Liver (tissue), 8 donors: ENCODE measurements at regions not wholly inside any gene's neighbourhood (a gene's known extent, or its start where the extent isn't known, plus 50 kb on each side); places are given as distances from the start of the nearest gene placed in this dataset.

Experiments
- DNase-seq: peaks from one replicate; pipeline ENCODE4 v3.0.0-alpha.2; 2017; ENCODE audit warnings: low spot score
- H3K27ac ChIP-seq, 2 donors: one replicate each; pipeline ENCODE4 v1.7.0; 2013; ENCODE audit warnings: inconsistent platforms in 2 of 2, low read length in 2 of 2, control low read depth in 1 of 2, low read depth in 1 of 2, mild to moderate bottlenecking in 1 of 2
- H3K27me3 ChIP-seq, 4 donors: one replicate each; pipeline versions ENCODE4 v1.6.1 to v1.7.0; 2013; ENCODE audit warnings: low read length in 3 of 4, inconsistent platforms in 1 of 4, mild to moderate bottlenecking in 1 of 4, moderate library complexity in 1 of 4; ENCODE audit not compliant: control insufficient read depth in 4 of 4, insufficient read depth in 4 of 4
- H3K36me3 ChIP-seq, 4 donors: one replicate each; pipeline versions ENCODE4 v1.6.1 to v1.7.0; 2013; ENCODE audit warnings: low read length in 3 of 4, mild to moderate bottlenecking in 3 of 4, low read depth in 1 of 4, moderate library complexity in 1 of 4; ENCODE audit not compliant: control insufficient read depth in 4 of 4, insufficient read depth in 3 of 4
- H3K4me1 ChIP-seq, 4 donors: one replicate each; pipeline versions ENCODE4 v1.6.1 to v1.7.0; 2013; ENCODE audit warnings: low read length in 3 of 4, mild to moderate bottlenecking in 3 of 4, moderate library complexity in 1 of 4; ENCODE audit not compliant: control insufficient read depth in 4 of 4, insufficient read depth in 4 of 4
- H3K4me3 ChIP-seq, 3 donors: one replicate each; pipeline versions ENCODE4 v1.6.1 to v1.7.0; 2013; ENCODE audit warnings: low read length in 3 of 3, control low read depth in 1 of 3, low read depth in 1 of 3, mild to moderate bottlenecking in 1 of 3
- H3K9ac ChIP-seq, 2 donors: one replicate each; pipeline ENCODE4 v1.7.0; 2013; ENCODE audit warnings: low read length in 2 of 2, mild to moderate bottlenecking in 2 of 2, moderate library complexity in 2 of 2, control low read depth in 1 of 2, low read depth in 1 of 2
- H3K9me3 ChIP-seq, 4 donors: one replicate each; pipeline versions ENCODE4 v1.6.1 to v1.7.0; 2013; ENCODE audit warnings: low read length in 3 of 4; ENCODE audit not compliant: control insufficient read depth in 4 of 4
- EGR1 ChIP-seq, 2 donors: IDR thresholded peaks; 2 replicates each; pipeline ENCODE4 v1.6.1; 2016 to 2018; ENCODE audit warnings: antibody characterized with exemption in 2 of 2, low read depth in 2 of 2
- FOXA1 ChIP-seq: IDR thresholded peaks from 2 replicates; pipeline ENCODE4 v1.6.1; 2016; ENCODE audit warnings: antibody characterized with exemption
- FOXA2 ChIP-seq: IDR thresholded peaks from 2 replicates; pipeline ENCODE4 v1.6.1; 2016; ENCODE audit warnings: antibody characterized with exemption
- GABPA ChIP-seq, 2 donors: IDR thresholded peaks in 1 of 2; conservative IDR thresholded peaks in 1 of 2; 2 replicates each; pipeline ENCODE4 v1.6.1; 2016; ENCODE audit warnings: antibody characterized with exemption in 2 of 2, mild to moderate bottlenecking in 1 of 2, moderate library complexity in 1 of 2
- HNF4A ChIP-seq, 2 donors: conservative IDR thresholded peaks; 2 replicates each; pipeline ENCODE4 v1.6.1; 2016; ENCODE audit warnings: antibody characterized with exemption in 2 of 2, mild to moderate bottlenecking in 2 of 2
- JUND ChIP-seq, 2 donors: IDR thresholded peaks; 2 replicates each; pipeline ENCODE4 v1.6.1; 2016; ENCODE audit warnings: antibody characterized with exemption in 2 of 2
- NR2F2 ChIP-seq: IDR thresholded peaks from 2 replicates; pipeline ENCODE4 v1.6.1; 2016; ENCODE audit warnings: antibody characterized with exemption
- RAD21 ChIP-seq, 2 donors: IDR thresholded peaks; 2 replicates each; pipeline ENCODE4 v1.6.1; 2016; ENCODE audit warnings: antibody characterized with exemption in 2 of 2, mild to moderate bottlenecking in 2 of 2
- SP1 ChIP-seq: IDR thresholded peaks from 2 replicates; pipeline ENCODE4 v1.6.1; 2018; ENCODE audit warnings: antibody characterized with exemption, mild to moderate bottlenecking
- TAF1 ChIP-seq: conservative IDR thresholded peaks from 2 replicates; pipeline ENCODE4 v1.6.1; 2016; ENCODE audit warnings: antibody characterized with exemption, mild to moderate bottlenecking
- YY1 ChIP-seq: IDR thresholded peaks from 2 replicates; pipeline ENCODE4 v1.6.1; 2016; ENCODE audit warnings: antibody characterized with exemption, mild to moderate bottlenecking
- WGBS: extraction: QIAGEN DNeasy Blood & Tissue Kit; methylation state at CpG from one replicate; pipeline ENCODE4 v1.1.7; 2013; 5-methylcytosine and 5-hydroxymethylcytosine counted together
- TF ChIP-seq, protein P1 (sequence below): IDR thresholded peaks from 2 replicates; pipeline ENCODE4 v1.6.1; 2016; ENCODE audit warnings: antibody characterized with exemption
- TF ChIP-seq, protein P2 (sequence below): fragments of 150-350 bp; IDR thresholded peaks from 2 replicates; pipeline ENCODE4 v1.5.1; 2017; ENCODE audit warnings: improper control_type of control experiment, low read depth, low read length; ENCODE audit not compliant: missing input control
- donor health status: healthy.
- donor health status: healthy.
- donor health status: healthy.
- donor health status: healthy.
- donor health status: healthy.

DNA sequence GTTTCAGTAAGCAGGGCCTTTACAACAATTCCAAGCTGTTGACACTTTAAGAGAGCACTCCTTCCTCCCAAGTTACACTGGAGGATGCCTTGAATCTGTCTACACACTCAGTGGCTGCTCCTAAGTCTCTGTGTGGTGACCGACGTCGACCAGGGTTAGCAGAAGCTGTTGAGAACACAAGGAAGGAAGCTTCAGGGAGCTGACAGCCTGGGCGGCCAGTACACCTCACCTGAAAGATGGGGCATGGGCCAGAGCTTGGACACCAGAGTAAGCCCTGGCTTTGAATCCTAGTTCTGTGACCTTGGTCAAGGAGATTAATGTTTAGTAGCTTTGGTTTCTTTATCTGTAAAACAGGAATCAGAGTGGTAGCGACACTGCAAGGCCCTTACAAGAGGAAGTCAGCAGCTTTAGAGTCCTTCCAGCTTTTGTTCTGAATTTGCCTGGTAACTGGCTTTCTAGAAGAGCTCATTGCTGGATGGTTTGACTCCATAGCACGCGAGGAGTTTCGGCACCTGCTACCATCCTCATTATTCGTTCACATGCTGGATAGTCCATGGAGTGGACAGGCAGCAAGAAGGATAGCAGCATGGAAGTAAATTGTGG, 214.2 kb downstream of the FGF9 start:
- Histone ChIP-seq H3K9ac (no peak overlapping the region), H3K27me3 (no peaks in the 10 kb centered on the region), H3K4me3 (no peak overlapping the region), H3K9me3 (no peaks in the 10 kb centered on the region), H3K4me1 (no peaks in the 10 kb centered on the region), H3K27ac (no peak overlapping the region), H3K36me3 (no peaks in the 10 kb centered on the region)
- DNase-seq, result no peak
- 67% methylated on average over 9 of the region's 9 CpGs for WGBS
- TF ChIP-seq, protein P1, sequence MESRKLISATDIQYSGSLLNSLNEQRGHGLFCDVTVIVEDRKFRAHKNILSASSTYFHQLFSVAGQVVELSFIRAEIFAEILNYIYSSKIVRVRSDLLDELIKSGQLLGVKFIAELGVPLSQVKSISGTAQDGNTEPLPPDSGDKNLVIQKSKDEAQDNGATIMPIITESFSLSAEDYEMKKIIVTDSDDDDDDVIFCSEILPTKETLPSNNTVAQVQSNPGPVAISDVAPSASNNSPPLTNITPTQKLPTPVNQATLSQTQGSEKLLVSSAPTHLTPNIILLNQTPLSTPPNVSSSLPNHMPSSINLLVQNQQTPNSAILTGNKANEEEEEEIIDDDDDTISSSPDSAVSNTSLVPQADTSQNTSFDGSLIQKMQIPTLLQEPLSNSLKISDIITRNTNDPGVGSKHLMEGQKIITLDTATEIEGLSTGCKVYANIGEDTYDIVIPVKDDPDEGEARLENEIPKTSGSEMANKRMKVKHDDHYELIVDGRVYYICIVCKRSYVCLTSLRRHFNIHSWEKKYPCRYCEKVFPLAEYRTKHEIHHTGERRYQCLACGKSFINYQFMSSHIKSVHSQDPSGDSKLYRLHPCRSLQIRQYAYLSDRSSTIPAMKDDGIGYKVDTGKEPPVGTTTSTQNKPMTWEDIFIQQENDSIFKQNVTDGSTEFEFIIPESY, result no peak
- TF ChIP-seq, protein P2, sequence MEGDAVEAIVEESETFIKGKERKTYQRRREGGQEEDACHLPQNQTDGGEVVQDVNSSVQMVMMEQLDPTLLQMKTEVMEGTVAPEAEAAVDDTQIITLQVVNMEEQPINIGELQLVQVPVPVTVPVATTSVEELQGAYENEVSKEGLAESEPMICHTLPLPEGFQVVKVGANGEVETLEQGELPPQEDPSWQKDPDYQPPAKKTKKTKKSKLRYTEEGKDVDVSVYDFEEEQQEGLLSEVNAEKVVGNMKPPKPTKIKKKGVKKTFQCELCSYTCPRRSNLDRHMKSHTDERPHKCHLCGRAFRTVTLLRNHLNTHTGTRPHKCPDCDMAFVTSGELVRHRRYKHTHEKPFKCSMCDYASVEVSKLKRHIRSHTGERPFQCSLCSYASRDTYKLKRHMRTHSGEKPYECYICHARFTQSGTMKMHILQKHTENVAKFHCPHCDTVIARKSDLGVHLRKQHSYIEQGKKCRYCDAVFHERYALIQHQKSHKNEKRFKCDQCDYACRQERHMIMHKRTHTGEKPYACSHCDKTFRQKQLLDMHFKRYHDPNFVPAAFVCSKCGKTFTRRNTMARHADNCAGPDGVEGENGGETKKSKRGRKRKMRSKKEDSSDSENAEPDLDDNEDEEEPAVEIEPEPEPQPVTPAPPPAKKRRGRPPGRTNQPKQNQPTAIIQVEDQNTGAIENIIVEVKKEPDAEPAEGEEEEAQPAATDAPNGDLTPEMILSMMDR, result no peak
- TF ChIP-seq HNF4A (conservative IDR thresholded peaks at IDR 0.05), result no peak
- TF ChIP-seq SP1, result no peak
- TF ChIP-seq NR2F2, result no peak
- no peak for TF ChIP-seq FOXA1

GRCh38 chr13:21885714-21886224, 214.9 kb downstream of the FGF9 start:
- no peaks in the 10 kb centered on the region for H3K4me1 ChIP-seq
- no peaks in the 10 kb centered on the region for H3K36me3 ChIP-seq
- H3K4me3 ChIP-seq, result no peak overlapping the region
- H3K9me3 ChIP-seq, result no peaks in the 10 kb centered on the region
- H3K27ac ChIP-seq, result no peak overlapping the region
- no peaks in the 10 kb centered on the region for H3K27me3 ChIP-seq
- no peak overlapping the region for H3K9ac ChIP-seq
- 82% methylated on average over 12 of the region's 12 CpGs for WGBS
- no peak for DNase-seq
- TF ChIP-seq NR2F2, result no peak
- no peak for TF ChIP-seq FOXA2
- TF ChIP-seq, protein P2, result no peak
- no peak for TF ChIP-seq RAD21 (IDR thresholded peaks at IDR 0.05)
- TF ChIP-seq EGR1 (IDR thresholded peaks at IDR 0.05; ENCODE audit: low read depth in 2 of 2), result no peak
- TF ChIP-seq TAF1, result no peak
- TF ChIP-seq HNF4A (conservative IDR thresholded peaks at IDR 0.05), result no peak
- TF ChIP-seq GABPA (IDR thresholded peaks at IDR 0.05 in 1 of 2, conservative IDR thresholded peaks at IDR 0.05 in 1 of 2), result no peak
- no peak for TF ChIP-seq JUND (IDR thresholded peaks at IDR 0.05)
- TF ChIP-seq YY1, result no peak
